H1 (cell line): ENCODE measurements at regions not wholly inside any gene's neighbourhood (a gene's known extent, or its start where the extent isn't known, plus 50 kb on each side); places are given as distances from the start of the nearest gene placed in this dataset.

Experiments
- CTCF ChIA-PET: fragments of 300-600 bp; sonication (Branson Sonifier 250); formaldehyde crosslinking; loops from one replicate; lab custom pipeline; 2021; ENCODE audit not compliant: partially characterized antibody; lab: Charles Lee
- POLR2A ChIA-PET: fragments of 300-600 bp; sonication (Branson Sonifier 250); formaldehyde crosslinking; loops from one replicate; lab custom pipeline; 2021; ENCODE audit warnings: inconsistent platforms; ENCODE audit not compliant: partially characterized antibody; lab: Charles Lee
- DNase-seq, 2 experiments: peaks; one replicate each; pipeline versions ENCODE4 v3.0.0 to v3.0.0-alpha.2; 2010 to 2022; ENCODE audit warnings: low spot score in 2 of 2, low read depth in 1 of 2, mixed read lengths in 1 of 2
- FAIRE-seq: peaks from 2 replicates; lab custom pipeline; 2011; peaks lifted over from hg19 to GRCh38; lab: Jason Lieb, UNC
- H2AFZ ChIP-seq: 2 replicates; pipeline ENCODE4 v1.8.1; 2012; ENCODE audit warnings: low read length, inconsistent platforms
- H2AK5ac ChIP-seq: 2 replicates; pipeline ENCODE4 v1.6.1; 2013; ENCODE audit warnings: low read depth, low read length
- H2BK120ac ChIP-seq: replicated peaks from 2 replicates; pipeline ENCODE3; 2013; ENCODE audit warnings: low read depth, low read length, inconsistent platforms
- H2BK12ac ChIP-seq: 2 replicates; pipeline ENCODE4 v1.6.1; 2013; ENCODE audit warnings: low read depth, low read length
- H2BK15ac ChIP-seq: 2 replicates; pipeline ENCODE4 v1.6.1; 2013; ENCODE audit warnings: low read length
- H2BK20ac ChIP-seq: 2 replicates; pipeline ENCODE4 v1.6.1; 2013; ENCODE audit warnings: low read length
- H2BK5ac ChIP-seq: 2 replicates; pipeline ENCODE4 v1.6.1; 2013; ENCODE audit warnings: low read depth, low read length
- H3K14ac ChIP-seq: 2 replicates; pipeline ENCODE4 v1.6.1; 2013; ENCODE audit warnings: inconsistent platforms; ENCODE audit not compliant: insufficient read length
- H3K18ac ChIP-seq: 2 replicates; pipeline ENCODE4 v1.6.1; 2013; ENCODE audit warnings: low read length; ENCODE audit errors: extremely low read depth
- H3K23ac ChIP-seq: 2 replicates; pipeline ENCODE4 v1.6.1; 2013; ENCODE audit warnings: inconsistent platforms; ENCODE audit not compliant: insufficient read length
- H3K23me2 ChIP-seq: 2 replicates; pipeline ENCODE4 v1.6.1; 2013; ENCODE audit warnings: low read depth, low read length
- H3K27ac ChIP-seq: 2 replicates; pipeline ENCODE4 v1.6.1; 2011; ENCODE audit warnings: low read depth, low read length, inconsistent platforms
- H3K27me3 ChIP-seq, 4 experiments: replicated peaks in 1 of 4; 1 replicate in 1 of 4; 2 replicates in 3 of 4; pipeline versions ENCODE4 v1.6.1 to v1.8.1; 2011 to 2013; ENCODE audit warnings: low read length in 3 of 4, mild to moderate bottlenecking in 3 of 4, inconsistent platforms in 2 of 4, mixed read lengths in 2 of 4, moderate library complexity in 1 of 4; ENCODE audit not compliant: control insufficient read depth in 3 of 4, insufficient read depth in 3 of 4; ENCODE audit errors: extremely low read depth in 1 of 4
- H3K36me3 ChIP-seq, 4 experiments: 2 replicates each; pipeline versions ENCODE4 v1.6.1 to v1.8.1; 2011 to 2013; ENCODE audit warnings: mild to moderate bottlenecking in 4 of 4, low read length in 3 of 4, moderate library complexity in 2 of 4, control low read depth in 1 of 4, inconsistent platforms in 1 of 4; ENCODE audit not compliant: insufficient read depth in 4 of 4, control insufficient read depth in 2 of 4
- H3K4ac ChIP-seq: replicated peaks from 2 replicates; pipeline ENCODE3; 2013; ENCODE audit warnings: low read length, low read depth, mixed read lengths, inconsistent platforms; ENCODE audit not compliant: insufficient read length
- H3K4me1 ChIP-seq, 4 experiments: replicated peaks in 1 of 4; 1 replicate in 1 of 4; 2 replicates in 3 of 4; pipeline versions ENCODE4 v1.6.1 to v1.8.1; 2011 to 2013; ENCODE audit warnings: low read length in 3 of 4, inconsistent platforms in 2 of 4, mixed read lengths in 1 of 4; ENCODE audit not compliant: insufficient read depth in 4 of 4, control insufficient read depth in 3 of 4
- H3K4me2 ChIP-seq, 2 experiments: 2 replicates each; pipeline versions ENCODE4 v1.6.1 to v1.8.1; 2011 to 2013; ENCODE audit warnings: low read depth in 2 of 2, low read length in 2 of 2, control low read depth in 1 of 2, inconsistent platforms in 1 of 2, mild to moderate bottlenecking in 1 of 2; ENCODE audit not compliant: insufficient read depth in 1 of 2
- H3K4me3 ChIP-seq, 4 experiments: fragments of 200-600, 300-600 bp in 1 of 4; sonication (generic), shearing (Covaris generic), sonication (Bioruptor Twin) in 1 of 4; 2 replicates each; pipeline versions ENCODE4 v1.5.1 to v1.8.1; 2011 to 2016; ENCODE audit warnings: low read length in 4 of 4, low read depth in 3 of 4, control low read depth in 2 of 4, inconsistent platforms in 2 of 4, mild to moderate bottlenecking in 2 of 4, mixed read lengths in 1 of 4, moderate library complexity in 1 of 4; ENCODE audit not compliant: insufficient read depth in 2 of 4; ENCODE audit errors: extremely low read depth in 1 of 4
- H3K56ac ChIP-seq: replicated peaks from 2 replicates; pipeline ENCODE3; 2013; ENCODE audit warnings: low read depth, mild to moderate bottlenecking, mixed read lengths, low read length, inconsistent platforms; ENCODE audit not compliant: insufficient read length
- H3K79me1 ChIP-seq: 2 replicates; pipeline ENCODE4 v1.6.1; 2013; ENCODE audit warnings: low read depth, low read length, control low read depth
- H3K79me2 ChIP-seq, 2 experiments: 2 replicates each; pipeline versions ENCODE4 v1.6.1 to v1.8.1; 2012 to 2013; ENCODE audit warnings: low read length in 2 of 2, mild to moderate bottlenecking in 2 of 2, inconsistent platforms in 1 of 2; ENCODE audit not compliant: insufficient read depth in 2 of 2, control insufficient read depth in 1 of 2
- H3K9ac ChIP-seq, 4 experiments: replicated peaks in 1 of 4; 1 replicate in 1 of 4; 2 replicates in 3 of 4; pipeline versions ENCODE4 v1.6.1 to v1.8.1; 2011 to 2013; ENCODE audit warnings: low read depth in 3 of 4, low read length in 3 of 4, control low read depth in 2 of 4, mild to moderate bottlenecking in 2 of 4, moderate library complexity in 2 of 4, inconsistent platforms in 1 of 4; ENCODE audit errors: extremely low read depth in 1 of 4
- H3K9me3 ChIP-seq, 2 experiments: 2 replicates each; pipeline versions ENCODE4 v1.6.1 to v1.8.1; 2012 to 2013; ENCODE audit warnings: mild to moderate bottlenecking in 2 of 2, moderate library complexity in 2 of 2, control low read depth in 1 of 2, inconsistent platforms in 1 of 2, low read depth in 1 of 2, low read length in 1 of 2, mixed read lengths in 1 of 2; ENCODE audit not compliant: insufficient read depth in 2 of 2
- H4K20me1 ChIP-seq, 2 experiments: replicated peaks in 1 of 2; 2 replicates each; pipeline versions ENCODE3 to v1.8.1; 2011 to 2013; ENCODE audit warnings: inconsistent platforms in 2 of 2, low read length in 2 of 2, mild to moderate bottlenecking in 1 of 2; ENCODE audit not compliant: insufficient read depth in 2 of 2, control insufficient read depth in 1 of 2
- H4K5ac ChIP-seq: 2 replicates; pipeline ENCODE4 v1.6.1; 2013; ENCODE audit warnings: low read length, low read depth, mixed read lengths, inconsistent platforms; ENCODE audit not compliant: insufficient read length
- H4K8ac ChIP-seq: 2 replicates; pipeline ENCODE4 v1.8.0; 2013; ENCODE audit warnings: mild to moderate bottlenecking, moderate library complexity, low read length, inconsistent platforms; ENCODE audit not compliant: insufficient read depth; ENCODE audit errors: extremely low read depth
- H4K91ac ChIP-seq: replicated peaks from 2 replicates; pipeline ENCODE3; 2013; ENCODE audit warnings: low read length, mixed read lengths, inconsistent platforms; ENCODE audit not compliant: insufficient read length
- HDAC2 ChIP-seq, 2 experiments: fragments of 300-600 bp in 1 of 2; sonication (generic) in 1 of 2; IDR thresholded peaks; 2 replicates each; pipeline ENCODE4 v1.6.1; 2011 to 2012; ENCODE audit warnings: low read depth in 2 of 2, low read length in 2 of 2, mild to moderate bottlenecking in 2 of 2, moderate library complexity in 2 of 2, borderline replicate concordance in 1 of 2, inconsistent platforms in 1 of 2
- WGBS, 2 experiments: shearing (Covaris generic) in 1 of 2; methylation state at CpG; one replicate each; pipeline versions ENCODE4 v1.1.6 to v1.1.7; 2013 to 2015; ENCODE audit warnings: low lambda C conversion rate in 2 of 2, mixed read lengths in 2 of 2, inconsistent platforms in 1 of 2, low coverage in 1 of 2, missing lambda C conversion rate in 1 of 2; ENCODE audit not compliant: insufficient replicate concordance in 2 of 2, insufficient coverage in 1 of 2, insufficient read length in 1 of 2; ENCODE audit errors: extremely low coverage in 1 of 2, missing lambda C conversion rate in 1 of 2; 5-methylcytosine and 5-hydroxymethylcytosine counted together

DNA sequence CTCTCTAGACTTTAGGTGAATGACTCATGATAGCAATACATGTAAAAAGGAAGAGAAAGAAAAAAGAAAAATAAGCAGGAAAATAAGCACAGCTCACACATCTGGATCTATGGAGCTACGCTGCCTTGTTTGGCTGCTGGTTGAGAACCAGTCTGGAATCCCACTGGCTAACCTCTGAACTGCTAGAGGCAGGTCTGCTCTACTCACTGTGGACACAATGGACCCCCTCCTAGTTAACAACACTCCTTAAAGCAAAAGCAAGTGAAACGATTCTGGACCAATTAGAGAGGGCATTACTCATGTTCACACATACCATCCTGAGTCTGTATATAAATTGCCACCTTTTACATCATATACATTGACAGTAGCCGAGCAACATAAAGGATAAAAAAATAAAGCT, 383.2 kb upstream of the FLRT2 start:
- DNase-seq, result no peak
- no peak overlapping the region for H2BK5ac ChIP-seq
- no peaks in the 10 kb centered on the region for H4K20me1 ChIP-seq
- H3K79me1 ChIP-seq, result no peaks in the 10 kb centered on the region
- H3K27me3 ChIP-seq, result no peaks in the 10 kb centered on the region
- H2AK5ac ChIP-seq, result no peak overlapping the region
- no peaks in the 10 kb centered on the region for H3K36me3 ChIP-seq
- no peak overlapping the region for H3K23ac ChIP-seq
- H2BK20ac ChIP-seq, result no peak overlapping the region
- H3K9me3 ChIP-seq, result no peaks in the 10 kb centered on the region
- H3K27ac ChIP-seq, result no peak overlapping the region
- no peak overlapping the region for H4K91ac ChIP-seq
- H3K4me2 ChIP-seq, result no peak overlapping the region
- no peak overlapping the region for H2BK120ac ChIP-seq
- FAIRE-seq, result no peak
- no peaks in the 10 kb centered on the region; the same call in 1 of the 2 replicates for H3K23me2 ChIP-seq
- H3K79me2 ChIP-seq, result no peaks in the 10 kb centered on the region
- H2AFZ ChIP-seq, result no peak overlapping the region
- ChIA-PET CTCF (no interaction called here), POLR2A (interaction anchor here (0.6 kb wide), 1 partner anchor 401 kb away, joined by 3 read pairs; no protein-coding TSS in a partner anchor)
- H3K14ac ChIP-seq, result no peak overlapping the region
- H4K5ac ChIP-seq, result no peak overlapping the region
- H2BK15ac ChIP-seq, result no peak overlapping the region
- H4K8ac ChIP-seq, result no peak overlapping the region
- no peak overlapping the region for H2BK12ac ChIP-seq
- TF ChIP-seq HDAC2 (IDR thresholded peaks at IDR 0.05; ENCODE audit: borderline replicate concordance in 1 of 2, low read depth in 2 of 2, low read length in 2 of 2), result no peak
- no peak overlapping the region for H3K4ac ChIP-seq
- 85% methylated on average over 3 of the region's 3 CpGs; no CpG with 5 or more reads in 1 of the 2 experiments for WGBS, 2 experiments
- no peaks in the 10 kb centered on the region for H3K4me1 ChIP-seq
- no peak overlapping the region for H3K4me3 ChIP-seq
- no peak overlapping the region for H3K18ac ChIP-seq
- no peak overlapping the region for H3K9ac ChIP-seq
- no peak overlapping the region for H3K56ac ChIP-seq
